Mucosa of descending colon (tissue), 3 donors: ENCODE measurements at regions not wholly inside any gene's neighbourhood (a gene's known extent, or its start where the extent isn't known, plus 50 kb on each side); places are given as distances from the start of the nearest gene placed in this dataset.

Experiments
- ATAC-seq: fragments of 200-7000 bp; cut with Tn5 transposase; one replicate; pipeline ENCODE4 v1.9.1; 2020; ENCODE audit warnings: mild to moderate bottlenecking, moderate library complexity
- DNase-seq, 3 donors: peaks; one replicate each; pipeline ENCODE4 v3.0.0-alpha.2; 2020
- H3K36me3 ChIP-seq: fragments of 200-600 bp; one replicate; pipeline ENCODE4 v1.8.0; 2021; ENCODE audit warnings: low read depth, mild to moderate bottlenecking
- H3K4me1 ChIP-seq: fragments of 200-600 bp; one replicate; pipeline ENCODE4 v1.8.0; 2021; ENCODE audit warnings: low read depth, mild to moderate bottlenecking
- H3K4me3 ChIP-seq: fragments of 200-600 bp; one replicate; pipeline ENCODE4 v1.8.0; 2021; ENCODE audit warnings: mild to moderate bottlenecking
- H3K9me3 ChIP-seq: fragments of 200-600 bp; one replicate; pipeline ENCODE4 v1.8.0; 2021; ENCODE audit warnings: mild to moderate bottlenecking
- CTCF ChIP-seq: fragments of 200-600 bp; IDR thresholded peaks from one replicate; pipeline ENCODE4 v1.8.0; 2022; ENCODE audit warnings: antibody characterized with exemption, mild to moderate bottlenecking
- intact Hi-C, 2 donors: fragments of 100-400 bp; cut with DNase I in 1 of 2; cut with micrococcal nuclease in 1 of 2; formaldehyde crosslinking; loops; one replicate each; pipeline versions ENCODE4 v1.11.0 to v1.11.1; 2022; cut with DNase I, micrococcal nuclease
- donor health status: DM: no; HTN: no; CAD: no; lungs with moderate emphysema.
- donor health status: DM: no; HTN: no; CAD: no.
- donor health status: DM: no; HTN: yes; CAD: no.

GRCh38 chr7:45256309-45256708, 98.7 kb downstream of the RAMP3 start:
- no peaks in the 10 kb centered on the region for H3K9me3 ChIP-seq
- H3K4me3 ChIP-seq: no peak overlapping the region
- intact Hi-C loops: no loop called here
- TF ChIP-seq CTCF: no peak
- H3K36me3 ChIP-seq: no peaks in the 10 kb centered on the region
- H3K4me1 ChIP-seq: no peaks in the 10 kb centered on the region
- no peak for ATAC-seq
- DNase-seq: no peak

DNA sequence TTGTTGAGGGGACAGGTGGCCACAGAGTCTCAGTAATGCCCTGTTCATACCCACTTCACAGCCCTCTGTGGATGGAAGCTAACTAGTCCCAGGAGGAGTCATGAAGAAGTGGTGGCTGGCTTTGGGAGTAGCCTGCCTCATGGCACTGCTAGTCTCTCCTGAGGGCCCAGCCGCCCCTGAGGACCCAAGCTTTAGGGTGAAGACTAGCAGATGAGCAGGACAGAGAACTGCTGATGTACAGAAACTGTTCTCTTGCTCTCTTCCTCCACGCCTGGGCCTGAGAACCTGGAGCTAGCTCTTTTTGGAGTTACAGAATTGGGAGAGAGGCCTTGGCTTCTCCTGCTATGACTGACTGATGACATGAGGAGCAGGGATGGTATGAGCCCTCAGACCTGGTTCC, 99.2 kb downstream of the RAMP3 start:
- ATAC-seq: no peak
- Histone ChIP-seq H3K4me1 (no peaks in the 10 kb centered on the region), H3K9me3 (no peaks in the 10 kb centered on the region), H3K36me3 (no peaks in the 10 kb centered on the region), H3K4me3 (no peak overlapping the region)
- intact Hi-C loops: no loop called here
- no peak for DNase-seq
- TF ChIP-seq CTCF: no peak

DNA sequence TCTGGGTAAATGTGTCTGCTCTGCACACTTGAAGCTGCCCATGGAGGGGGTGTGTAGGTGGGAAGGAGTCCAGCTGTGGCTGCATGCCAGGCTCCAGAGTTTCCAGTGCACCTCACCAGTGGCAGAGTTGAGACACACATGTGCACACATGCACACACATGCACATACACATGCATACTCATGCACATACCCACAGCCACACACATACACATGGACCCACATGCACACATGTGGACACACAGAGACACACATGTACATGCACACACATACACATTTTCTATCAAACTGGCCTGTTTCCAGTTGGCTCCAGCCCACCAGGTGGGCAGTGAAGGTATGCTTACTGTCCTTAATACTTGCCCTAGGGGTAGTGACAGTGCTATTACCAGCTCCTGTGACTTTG, 99.7 kb downstream of the RAMP3 start:
- ATAC-seq (no peak), DNase-seq (no peak)
- Histone ChIP-seq H3K4me3 (no peak overlapping the region), H3K36me3 (no peaks in the 10 kb centered on the region), H3K9me3 (no peaks in the 10 kb centered on the region), H3K4me1 (no peaks in the 10 kb centered on the region)
- TF ChIP-seq CTCF: no peak
- intact Hi-C loops: no loop called here

DNA sequence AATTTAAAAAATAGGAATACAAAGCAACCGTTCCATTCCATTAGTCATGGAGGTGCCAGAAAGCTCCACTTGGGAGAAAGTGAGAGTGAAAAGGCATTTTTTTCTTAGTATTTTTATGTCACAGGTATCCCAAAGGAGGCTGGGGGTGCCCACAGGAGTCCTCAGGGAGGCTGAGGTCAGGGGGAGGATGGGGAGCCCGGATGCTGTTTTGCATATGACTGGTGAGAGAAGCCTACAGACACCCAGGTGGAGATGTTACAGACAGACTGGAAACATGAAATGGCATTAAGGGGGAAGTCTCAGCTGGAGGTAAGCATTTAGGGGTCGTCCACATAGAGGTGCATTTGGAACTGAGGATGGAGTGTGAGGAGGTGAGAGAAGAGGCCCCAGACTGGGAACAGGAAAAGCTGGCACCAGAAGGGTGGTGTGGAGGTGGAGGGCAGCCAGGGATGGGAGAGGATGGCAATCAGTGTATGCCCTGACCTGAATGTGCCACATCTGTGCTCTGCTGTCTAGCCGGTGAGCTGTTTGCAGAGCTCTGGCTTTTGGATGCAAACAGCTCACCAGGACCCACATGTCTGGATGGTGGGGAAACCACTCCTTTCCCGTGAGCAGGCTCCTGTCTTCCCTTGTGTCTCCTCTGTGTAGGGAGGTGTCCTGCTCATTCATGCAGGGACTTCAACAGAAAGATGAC, 101.1 kb downstream of the RAMP3 start:
- H3K4me1 ChIP-seq: no peaks in the 10 kb centered on the region
- DNase-seq: no peak
- intact Hi-C loops: no loop called here
- no peak for ATAC-seq
- H3K4me3 ChIP-seq: no peak overlapping the region
- TF ChIP-seq CTCF: no peak
- H3K36me3 ChIP-seq: no peaks in the 10 kb centered on the region
- H3K9me3 ChIP-seq: no peaks in the 10 kb centered on the region

DNA sequence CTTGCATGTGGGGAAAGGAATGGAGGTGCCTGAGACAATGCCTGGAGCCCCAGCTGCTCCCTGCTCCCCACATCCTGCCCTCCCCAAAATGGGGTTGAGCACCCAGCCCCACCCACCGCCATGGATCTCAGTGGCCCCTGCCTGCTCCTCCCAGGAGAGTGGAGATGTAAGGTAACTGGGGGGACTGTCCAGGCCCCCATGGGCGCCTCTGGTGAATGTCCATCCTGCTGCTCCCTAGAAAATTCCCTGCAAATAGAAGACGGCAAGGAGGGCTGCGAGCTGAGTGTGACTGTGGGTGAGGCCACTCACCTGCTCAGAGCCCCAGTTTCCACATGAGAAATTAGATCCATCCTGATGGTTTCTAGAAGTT, 101.6 kb downstream of the RAMP3 start:
- Histone ChIP-seq H3K9me3 (no peaks in the 10 kb centered on the region), H3K36me3 (no peaks in the 10 kb centered on the region), H3K4me1 (no peaks in the 10 kb centered on the region), H3K4me3 (no peak overlapping the region)
- DNase-seq (no peak), ATAC-seq (no peak)
- no peak for TF ChIP-seq CTCF
- intact Hi-C loops: no loop called here
